NCI-H69 (cell line): ENCODE measurements at regions not wholly inside any gene's neighbourhood (a gene's known extent, or its start where the extent isn't known, plus 50 kb on each side); places are given as distances from the start of the nearest gene placed in this dataset.
A peak's percentile ranks its signal among the peaks of the same experiment; 100 is the strongest.
"Not testable (repeated sequence)": the region's sequence is repeated elsewhere in the genome, so short reads cannot be mapped to it uniquely, and the experiment has no call there.

Experiments
- DNase-seq: peaks from one replicate; lab custom pipeline; 2025; lab: John Stamatoyannopoulos, UW

DNA sequence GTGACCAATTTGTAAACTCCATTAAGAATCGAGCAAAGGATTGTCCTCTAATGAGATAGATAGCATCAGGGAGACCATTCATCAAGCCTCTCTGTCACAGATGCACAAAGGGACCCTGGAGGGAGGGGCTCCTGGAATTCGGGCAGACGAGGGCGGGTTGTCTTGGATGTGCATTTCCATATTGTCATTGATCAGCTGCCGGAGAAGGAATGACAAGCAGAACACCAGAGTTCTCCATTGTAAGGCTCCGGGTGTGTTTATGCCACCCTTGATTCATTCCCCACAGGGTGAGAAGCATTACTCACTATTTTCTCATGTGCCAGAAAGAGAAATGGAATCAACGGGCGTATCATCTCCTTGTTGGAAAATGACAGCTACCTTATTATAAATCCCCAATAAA lies 167.5 kb downstream of the EBLN2 start:
- DNase-seq: no peak

DNA sequence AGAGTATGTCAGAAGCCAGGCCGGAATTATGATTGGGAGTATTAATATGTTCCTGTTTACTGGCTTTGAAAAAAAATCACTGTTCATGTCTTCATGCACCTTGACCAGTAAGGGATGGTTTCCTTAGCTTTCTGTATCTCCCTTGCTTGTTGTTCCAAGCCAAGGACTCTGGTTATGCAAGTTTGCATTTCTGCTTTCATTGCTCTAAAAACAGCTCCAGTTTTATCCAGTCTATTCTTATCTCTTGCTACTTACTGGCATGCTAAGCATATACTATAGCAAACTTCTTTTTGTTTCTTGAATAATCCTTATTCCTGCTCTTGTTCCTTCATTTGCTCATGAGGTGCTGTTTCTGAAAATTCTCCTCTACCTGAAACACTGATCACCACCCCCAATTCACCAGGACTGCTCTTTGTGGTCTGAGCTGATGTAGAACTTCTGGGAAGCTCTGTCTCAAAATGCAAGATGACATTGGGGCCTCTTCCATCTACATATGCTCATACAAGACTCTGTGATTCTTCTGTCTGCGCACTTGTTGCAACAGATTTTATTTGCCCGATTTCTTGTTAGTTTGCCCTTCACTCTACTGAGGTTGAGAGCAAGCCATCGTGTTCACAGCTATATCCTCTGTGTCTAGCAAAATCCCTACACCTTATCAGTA lies 173.0 kb downstream of the EBLN2 start:
- no peak for DNase-seq

DNA sequence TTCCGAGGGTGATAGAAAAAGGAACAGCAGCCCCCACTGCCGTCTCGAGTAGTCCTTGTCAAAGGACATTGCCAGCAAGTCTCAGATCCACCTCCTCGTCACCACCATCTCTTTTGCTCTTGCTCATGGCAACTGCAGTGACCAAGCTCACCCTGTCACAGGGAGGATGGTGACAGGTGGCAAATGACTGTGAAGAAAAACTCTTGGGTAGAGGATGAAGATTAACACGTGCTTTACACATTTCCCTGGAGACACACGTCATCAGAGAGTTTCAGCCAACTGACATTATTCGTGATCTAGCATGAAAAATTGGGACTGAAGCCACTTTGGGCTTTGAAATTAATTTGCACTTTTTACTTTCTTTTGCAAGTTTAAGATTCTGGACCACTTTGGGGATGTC lies 174.3 kb downstream of the EBLN2 start:
- DNase-seq: peak; percentile 84

DNA sequence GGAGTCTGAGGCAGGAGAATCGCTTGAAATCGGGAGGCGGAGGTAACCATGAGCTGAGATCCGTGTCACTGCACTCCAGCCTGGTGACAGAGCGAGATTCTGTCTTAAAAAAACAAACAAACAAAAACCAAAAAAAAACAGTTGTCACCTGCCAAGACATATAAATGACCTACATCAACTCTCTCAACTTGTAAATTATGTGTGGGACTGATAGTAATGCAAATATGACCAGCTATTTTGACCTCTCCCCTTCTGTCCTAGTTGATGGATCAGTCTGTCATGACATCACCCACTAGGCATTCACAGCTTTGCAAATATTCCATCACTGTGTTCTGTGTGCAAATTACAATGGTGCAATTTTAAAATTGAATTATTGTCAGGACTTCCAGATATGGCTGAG lies 175.4 kb downstream of the EBLN2 start:
- DNase-seq: peak; percentile 5

DNA sequence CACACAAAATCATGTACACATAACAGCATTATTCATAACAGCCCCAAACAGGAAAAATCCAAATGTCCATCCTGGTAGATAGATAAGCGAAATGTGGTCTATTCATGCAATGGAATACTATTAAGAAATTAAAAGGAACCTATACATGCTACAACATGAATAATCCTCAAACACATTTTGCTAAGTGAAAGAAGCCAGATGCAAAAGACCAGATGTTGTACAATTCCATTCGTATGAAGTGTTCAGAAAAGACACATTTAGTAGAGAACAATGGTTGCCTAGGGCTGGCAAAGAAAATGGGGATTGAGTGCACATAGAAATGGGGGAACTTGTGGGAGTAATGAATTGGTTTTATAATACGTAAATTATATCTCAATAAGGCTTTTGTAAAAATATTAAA lies 182.3 kb downstream of the EBLN2 start:
- no peak for DNase-seq

DNA sequence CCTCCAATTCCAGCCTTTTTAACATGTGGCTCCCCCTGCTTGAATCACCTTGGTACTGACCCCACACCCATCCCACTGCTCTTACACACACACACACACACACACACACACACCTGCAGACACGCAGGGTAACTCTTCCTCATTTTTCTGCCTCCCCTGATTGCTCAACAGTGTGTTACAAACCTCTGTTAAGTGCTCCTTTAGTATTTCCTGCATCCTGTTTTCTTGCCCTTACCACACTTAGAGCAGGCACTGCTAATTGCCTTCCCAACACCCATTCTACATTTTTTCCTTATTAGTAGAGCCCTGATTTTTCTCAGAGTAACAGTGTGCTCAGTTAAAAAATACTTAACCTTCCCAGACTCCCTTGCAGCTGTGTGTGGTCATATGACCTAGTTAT lies 184.0 kb downstream of the EBLN2 start:
- no peak for DNase-seq

DNA sequence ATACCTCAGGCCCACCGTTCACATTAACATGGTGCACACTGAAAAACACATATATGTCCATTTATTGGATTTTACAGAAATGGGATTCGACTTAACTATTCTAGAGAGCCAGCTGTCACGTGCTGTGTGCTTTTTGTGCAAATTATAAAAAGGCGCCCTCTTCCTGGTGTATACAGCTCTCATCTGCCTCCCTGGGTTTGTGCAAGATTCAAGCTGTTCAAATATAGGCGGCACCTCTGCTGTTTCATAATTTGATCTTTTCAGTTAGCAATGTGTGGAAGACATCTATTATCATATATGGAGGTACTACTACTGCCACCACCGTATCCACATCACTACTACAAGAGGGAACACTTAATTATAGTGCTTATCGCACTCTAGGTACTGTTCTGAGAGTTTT lies 187.6 kb downstream of the EBLN2 start:
- peak; percentile 74 for DNase-seq

DNA sequence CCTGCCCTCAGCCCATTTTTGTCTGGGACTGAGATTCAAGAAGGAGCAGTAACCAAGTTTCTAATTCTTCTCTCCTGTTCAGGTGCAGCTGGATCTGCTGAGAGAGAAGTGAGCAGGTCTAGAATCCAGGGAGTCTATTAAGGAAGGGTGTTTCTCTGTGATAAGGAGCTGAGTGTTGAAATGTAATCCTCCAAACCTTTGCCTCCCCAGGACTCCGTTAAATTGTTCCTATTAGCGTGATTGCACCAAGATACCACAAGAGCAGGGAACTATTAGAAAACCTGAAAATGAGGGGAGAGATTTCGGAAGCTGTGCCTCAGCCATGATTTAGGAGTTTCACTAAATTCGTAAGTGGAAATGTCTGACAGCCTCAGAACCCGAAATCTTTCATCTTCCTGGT lies 192.6 kb downstream of the EBLN2 start:
- DNase-seq: no peak

DNA sequence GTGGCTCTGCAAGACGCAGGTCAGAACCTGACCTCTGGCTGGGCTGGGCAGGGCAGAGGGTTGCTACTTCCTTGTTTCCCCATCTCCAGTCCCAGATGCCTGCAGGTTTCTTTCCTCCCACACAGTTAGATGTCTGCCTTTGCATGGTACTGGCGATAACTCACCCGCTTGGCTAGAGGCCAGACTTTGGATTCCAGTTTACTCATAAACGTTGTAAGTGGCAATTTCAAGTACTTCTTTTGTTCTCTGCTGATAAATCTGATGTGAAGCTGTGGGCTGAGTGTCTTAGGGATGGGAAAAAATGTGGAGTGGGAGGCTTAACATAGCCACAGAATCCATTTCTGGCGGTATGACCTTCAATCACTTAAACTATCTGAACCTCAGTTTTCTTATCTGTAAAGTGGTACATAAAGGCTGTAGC lies 194.2 kb downstream of the EBLN2 start:
- peak; percentile 82 for DNase-seq

DNA sequence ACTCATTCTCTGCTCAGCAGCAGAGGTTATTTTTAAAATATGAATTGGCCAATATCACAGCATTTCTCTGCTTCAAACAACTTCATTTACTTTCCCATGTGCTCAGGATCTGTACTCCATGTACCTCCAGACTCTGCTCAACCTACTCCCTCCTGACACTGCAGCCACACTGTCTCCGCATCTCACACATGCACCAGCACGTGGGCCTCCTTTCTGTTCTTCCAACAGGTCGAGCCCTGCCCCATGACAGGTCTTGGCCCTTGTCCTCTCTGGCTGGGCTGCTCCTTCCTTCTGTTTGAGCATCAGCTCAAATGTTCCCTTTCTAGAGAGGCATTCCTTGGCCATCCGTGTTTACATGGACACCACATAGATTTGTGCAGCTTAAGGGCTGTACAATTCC lies 195.7 kb downstream of the EBLN2 start:
- DNase-seq: no peak

DNA sequence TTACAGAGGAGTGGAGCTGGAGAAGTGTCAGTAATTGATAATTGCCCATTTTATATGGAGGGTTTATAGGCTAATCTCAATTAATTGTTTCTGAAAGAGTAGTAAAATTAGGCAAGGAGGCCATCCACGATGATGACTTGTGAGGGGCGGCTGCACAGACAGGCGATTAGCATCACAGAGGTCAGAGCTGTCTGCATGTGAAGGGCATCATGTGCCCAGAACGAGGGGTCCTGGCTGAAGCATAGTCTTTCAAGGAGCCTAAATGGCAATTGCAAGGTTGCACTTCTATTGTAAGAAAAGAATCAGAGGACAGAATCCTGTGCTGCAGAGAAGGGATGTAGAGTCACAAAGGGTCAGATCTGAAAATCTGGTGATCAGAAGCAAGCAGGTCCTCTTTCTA lies 196.6 kb downstream of the EBLN2 start:
- no peak for DNase-seq

DNA sequence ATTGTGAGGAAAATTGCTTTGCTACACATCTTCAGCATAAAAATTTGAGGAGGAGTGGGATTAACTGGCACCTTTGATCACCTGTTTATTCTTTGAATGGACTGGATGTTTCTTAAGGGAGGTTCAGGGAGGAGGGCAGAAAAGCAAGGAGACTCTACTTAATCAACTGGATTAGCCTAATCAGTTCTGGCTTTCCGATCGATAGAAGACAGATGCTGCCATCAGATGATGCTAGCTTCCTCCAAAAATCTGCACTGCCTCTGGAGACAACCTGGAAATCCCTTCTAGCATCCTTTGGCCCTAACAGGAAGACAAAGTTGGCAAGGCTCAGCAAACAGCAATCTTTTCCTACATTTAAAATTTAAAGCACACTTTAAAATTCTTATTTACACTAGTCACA lies 197.8 kb downstream of the EBLN2 start:
- DNase-seq: no peak

DNA sequence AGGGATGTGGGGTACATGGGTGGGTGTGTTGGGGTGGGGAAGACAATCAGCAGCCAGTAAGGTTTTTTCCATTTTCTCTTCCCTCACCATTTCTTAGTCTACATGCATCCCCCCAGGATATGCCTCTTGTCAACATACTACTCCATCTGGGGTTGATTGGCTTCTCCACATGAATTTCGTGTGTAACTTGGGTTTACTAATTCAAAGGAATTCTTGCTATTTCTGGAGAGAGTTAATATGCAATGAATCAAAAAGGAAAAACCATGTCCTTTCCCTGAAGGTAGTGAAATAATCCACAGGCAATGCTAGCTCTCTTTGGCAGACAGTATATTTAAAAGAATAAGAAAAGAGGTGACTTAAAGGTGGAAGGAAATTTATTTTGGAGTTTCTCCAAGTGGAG lies 198.4 kb downstream of the EBLN2 start:
- DNase-seq: no peak

DNA sequence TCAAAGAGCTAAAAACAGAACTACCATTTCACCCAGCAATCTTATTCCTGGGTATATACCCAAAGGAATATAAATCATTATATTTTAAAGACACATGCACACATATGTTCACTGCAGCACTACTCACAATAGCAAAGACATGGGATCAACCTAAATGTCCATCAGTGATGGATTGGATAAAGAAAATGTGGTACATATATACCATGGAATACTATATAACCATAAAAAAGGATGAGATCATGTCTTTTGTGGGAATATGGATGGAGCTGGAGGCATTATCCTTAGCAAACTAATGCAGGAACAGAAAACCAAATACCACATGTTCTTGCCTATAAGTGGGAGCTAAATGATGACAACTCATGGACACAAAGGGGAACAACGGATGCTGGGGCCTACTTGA lies 205.1 kb downstream of the EBLN2 start:
- DNase-seq: not testable (repeated sequence)

DNA sequence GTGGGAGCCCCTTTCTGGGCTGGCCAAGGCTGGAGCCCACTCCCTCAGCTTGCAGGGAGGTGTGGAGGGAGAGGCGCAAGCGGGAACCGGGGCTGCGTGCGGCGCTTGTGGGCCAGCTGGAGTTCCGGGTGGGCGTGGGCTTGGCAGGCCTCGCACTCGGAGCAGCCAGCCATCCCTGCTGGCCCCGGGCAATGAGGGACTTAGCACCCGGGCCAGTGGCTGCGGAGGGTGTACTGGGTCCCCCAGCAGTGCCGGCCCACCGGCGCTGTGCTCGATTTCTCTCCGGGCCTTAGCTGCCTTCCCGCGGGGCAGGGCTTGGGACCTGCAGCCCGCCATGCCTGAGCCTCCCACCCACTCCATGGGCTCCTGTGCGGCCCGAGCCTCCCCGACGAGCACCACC lies 207.7 kb downstream of the EBLN2 start:
- DNase-seq: not testable (repeated sequence)

DNA sequence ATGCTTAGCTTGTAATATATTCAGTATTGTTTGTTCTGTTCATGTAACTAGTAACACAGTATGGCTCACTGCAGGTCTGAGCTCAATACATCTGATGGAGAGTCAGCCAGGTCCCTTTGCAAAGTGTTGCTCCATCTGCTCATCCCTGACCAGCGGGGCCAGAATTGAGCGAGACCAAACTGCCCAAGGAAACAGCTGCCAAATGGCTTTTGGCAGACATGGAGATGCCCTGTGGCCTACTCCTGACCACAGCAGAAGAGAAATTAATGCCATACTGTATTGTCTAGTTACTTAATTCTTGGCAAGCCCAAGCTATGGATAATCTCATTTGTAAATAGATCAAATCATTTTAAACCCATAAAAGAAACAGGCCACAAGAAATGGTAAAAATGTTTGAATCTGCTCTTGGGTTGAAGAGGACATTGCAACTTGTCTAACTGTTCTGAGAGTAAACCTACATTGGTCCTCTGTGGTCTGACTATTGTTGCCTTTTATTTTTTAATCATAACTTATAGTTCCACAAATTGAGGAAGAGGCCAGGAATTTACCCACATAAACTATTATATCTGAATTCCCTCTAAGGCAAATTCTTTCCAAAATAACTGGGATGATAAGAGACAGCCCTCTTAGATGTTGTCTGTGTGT lies 209.5 kb downstream of the EBLN2 start:
- DNase-seq: peak; percentile 80

DNA sequence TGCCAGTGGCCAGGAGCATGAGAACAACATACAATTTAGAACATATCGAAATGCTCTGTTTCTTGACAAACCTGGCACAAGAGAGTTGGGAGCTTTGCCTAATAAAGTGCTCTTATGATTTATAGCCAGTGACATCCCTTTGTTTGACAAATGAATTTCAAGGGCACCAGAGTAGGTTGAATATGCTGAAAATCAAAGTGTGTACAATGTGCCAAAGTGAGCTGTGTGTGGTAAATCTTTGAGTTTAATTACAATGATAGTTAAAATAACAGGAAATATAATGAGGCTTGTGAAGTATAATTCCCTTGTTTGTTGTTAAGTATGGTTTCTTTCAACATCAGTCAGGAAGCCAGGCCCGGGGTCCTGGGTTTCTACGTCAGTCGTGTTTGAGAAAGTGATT lies 211.9 kb downstream of the EBLN2 start:
- DNase-seq: no peak

DNA sequence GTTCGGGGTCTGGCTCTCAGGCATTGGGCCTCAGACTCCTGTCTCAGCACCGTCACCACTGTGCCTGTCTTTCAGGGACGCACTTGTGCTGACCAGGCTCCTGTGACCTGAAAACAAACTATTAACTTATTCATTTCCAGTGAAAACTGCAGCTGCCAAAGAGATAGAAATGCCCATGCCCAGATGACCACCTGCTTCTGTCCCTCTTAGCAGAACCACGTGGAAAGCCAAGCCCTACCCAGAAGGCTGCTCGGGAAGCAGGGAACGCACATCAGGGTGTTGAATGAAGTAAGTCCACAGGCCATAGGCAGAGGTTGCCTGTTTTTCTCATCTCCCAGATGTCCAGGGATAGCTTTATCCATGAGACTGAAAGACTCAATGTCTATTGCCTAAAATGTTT lies 219.3 kb downstream of the EBLN2 start:
- DNase-seq: no peak

DNA sequence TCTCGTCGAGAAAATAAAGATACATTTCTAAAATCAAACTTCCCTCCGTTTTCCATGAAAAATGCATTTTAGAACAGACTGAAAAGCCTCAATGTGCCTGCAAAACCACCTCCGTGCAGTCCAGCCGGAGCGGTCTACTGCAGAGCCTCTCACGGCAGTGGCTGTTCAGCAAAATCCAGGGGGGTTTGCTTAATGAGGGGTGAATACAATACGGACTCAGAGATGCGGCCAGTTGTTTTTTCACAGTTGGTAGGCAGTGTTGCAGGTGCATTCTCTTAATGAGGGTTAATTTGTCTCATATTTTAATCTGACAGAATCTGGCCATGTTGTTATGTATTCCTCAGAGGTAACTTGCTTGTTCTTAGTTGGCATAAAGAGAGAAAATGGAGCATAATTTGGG lies 223.0 kb downstream of the EBLN2 start:
- peak; percentile 85 for DNase-seq

DNA sequence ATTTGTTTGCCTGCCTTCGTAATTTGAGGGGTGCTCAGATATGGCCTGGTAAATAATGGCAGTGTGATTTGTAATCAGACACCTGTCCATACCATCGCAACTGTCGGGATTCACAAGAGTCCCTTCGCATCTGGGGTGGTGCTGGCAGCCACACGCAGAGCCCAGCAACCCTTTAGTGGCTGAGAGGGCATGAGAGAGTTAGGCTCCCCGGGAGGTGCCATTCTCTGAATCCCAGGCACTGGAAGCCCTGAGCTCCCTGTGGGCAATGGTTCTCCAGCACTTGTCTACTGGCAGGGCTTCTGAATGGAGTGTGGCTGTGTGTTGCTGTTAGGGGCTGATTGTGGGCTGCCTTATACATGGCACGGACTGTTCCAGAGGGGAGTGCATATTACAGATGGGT lies 230.1 kb downstream of the EBLN2 start:
- peak; percentile 89 for DNase-seq

DNA sequence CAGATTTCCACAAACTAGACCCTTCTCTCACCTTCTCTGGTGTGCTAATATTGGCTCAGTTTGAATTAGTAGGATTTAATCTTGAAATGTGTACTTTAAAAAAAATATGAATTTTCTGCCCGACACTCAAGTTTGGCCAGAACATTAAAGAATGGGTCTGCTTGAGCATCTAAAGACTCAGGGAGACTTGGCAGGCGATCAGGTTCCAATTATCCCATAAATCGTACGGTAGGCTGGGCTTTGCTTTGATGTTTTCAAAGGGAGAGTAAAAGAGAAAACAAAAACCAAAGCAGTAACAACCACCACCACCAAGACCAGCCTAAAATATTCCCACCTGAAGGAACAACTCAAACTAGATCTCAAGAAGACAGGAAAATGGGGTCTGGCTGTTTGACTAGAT lies 230.8 kb downstream of the EBLN2 start:
- DNase-seq: peak; percentile 82

DNA sequence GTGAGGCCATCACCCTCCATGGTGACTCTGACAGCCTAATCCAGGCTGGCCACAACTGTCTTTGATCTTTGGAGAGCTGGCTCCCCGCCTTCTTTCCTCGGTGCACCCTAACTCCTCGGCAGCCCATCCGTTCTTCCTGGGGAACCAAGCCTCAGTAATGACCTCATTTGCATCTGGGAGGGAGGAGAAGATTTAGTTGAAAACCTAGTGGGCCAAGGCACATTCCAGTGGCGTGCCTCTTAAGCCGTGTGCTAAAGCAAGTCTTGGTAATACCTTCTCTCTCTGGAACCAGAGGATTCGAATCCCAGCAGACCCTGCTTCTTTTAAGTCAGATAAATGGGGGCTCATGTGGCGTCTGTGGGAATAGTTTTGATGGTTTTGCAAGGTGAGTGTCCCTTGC lies 233.1 kb downstream of the EBLN2 start:
- no peak for DNase-seq

DNA sequence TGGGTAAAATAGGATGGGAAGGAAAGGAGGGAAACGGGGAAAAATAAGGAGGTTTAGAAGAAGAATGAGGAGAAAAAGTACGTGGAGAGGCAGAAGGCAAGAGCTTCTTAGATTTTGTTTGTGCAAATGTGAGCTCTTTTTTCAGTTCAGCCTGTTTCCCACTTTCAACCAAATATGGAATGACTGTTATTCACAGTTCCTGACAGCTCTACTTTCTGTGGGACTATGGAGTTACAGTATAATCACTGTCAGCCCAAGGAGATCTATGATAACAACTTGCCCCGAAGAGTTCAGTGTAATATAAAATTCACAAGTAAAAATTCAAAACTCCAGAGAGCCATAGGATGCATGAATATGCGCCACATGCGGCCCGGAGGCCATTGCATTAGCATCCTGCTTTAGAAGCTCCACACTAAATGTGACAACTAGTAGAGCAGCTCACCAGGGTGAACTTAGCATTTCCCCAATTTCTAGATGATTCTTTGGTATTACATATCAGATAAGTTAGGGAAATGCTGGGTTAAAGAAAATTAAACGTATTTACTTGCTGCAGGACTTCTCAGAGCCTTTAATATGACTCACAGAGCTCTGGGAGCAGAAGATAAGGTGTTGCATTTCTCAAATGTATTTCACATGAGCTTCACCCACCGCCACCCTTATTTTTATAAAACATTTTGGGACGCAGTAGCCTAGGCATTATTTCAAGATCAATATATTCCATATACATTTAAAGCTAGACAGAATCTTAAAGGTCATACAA lies 234.6 kb downstream of the EBLN2 start:
- DNase-seq: no peak
